ENCODE measurements at regions not wholly inside any gene's neighbourhood (a gene's known extent, or its start where the extent isn't known, plus 50 kb on each side); places are given as distances from the start of the nearest gene placed in this dataset.

- no peak for DNase-seq (ENCODE audit: low read depth in 2 of 2)
These were observed 417.2 kb downstream of the TTLL7 start for GRCh38 chr1:83581747-83582146.

- no peak for DNase-seq (ENCODE audit: low read depth in 2 of 2)
These were observed 424.1 kb downstream of the TTLL7 start for GRCh38 chr1:83574791-83575190.

GRCh38 chr1:83573776-83574175, 425.2 kb downstream of the TTLL7 start:
- no peak for DNase-seq (ENCODE audit: low read depth in 2 of 2)

- no peak for DNase-seq (ENCODE audit: low read depth in 2 of 2)
These were observed 427.4 kb downstream of the TTLL7 start for GRCh38 chr1:83571536-83571935.

GRCh38 chr1:83561346-83561745, 437.6 kb downstream of the TTLL7 start:
- DNase-seq (ENCODE audit: low read depth in 2 of 2): no peak

- DNase-seq (ENCODE audit: low read depth in 2 of 2): no peak
These were observed 439.6 kb downstream of the TTLL7 start for GRCh38 chr1:83559129-83559840.

GRCh38 chr1:83555871-83556270, 443.1 kb downstream of the TTLL7 start:
- DNase-seq (ENCODE audit: low read depth in 2 of 2): no peak

- DNase-seq (ENCODE audit: low read depth in 2 of 2): no peak
These were observed 444.8 kb downstream of the TTLL7 start for GRCh38 chr1:83554174-83554573.

GRCh38 chr1:83552820-83553219, 446.1 kb downstream of the TTLL7 start:
- DNase-seq (ENCODE audit: low read depth in 2 of 2): no peak

- DNase-seq (ENCODE audit: low read depth in 2 of 2): no peak
These were observed 450.6 kb downstream of the TTLL7 start for GRCh38 chr1:83548311-83548710.

GRCh38 chr1:83547901-83548300, 451.0 kb downstream of the TTLL7 start:
- DNase-seq (ENCODE audit: low read depth in 2 of 2): no peak

- DNase-seq (ENCODE audit: low read depth in 2 of 2): no peak
These were observed 452.1 kb downstream of the TTLL7 start for GRCh38 chr1:83546874-83547273.

GRCh38 chr1:83545066-83545862, 453.7 kb downstream of the TTLL7 start:
- no peak for DNase-seq (ENCODE audit: low read depth in 2 of 2)

GRCh38 chr1:83543222-83543973, 455.5 kb downstream of the TTLL7 start:
- DNase-seq (ENCODE audit: low read depth in 2 of 2): no peak

- no peak for DNase-seq (ENCODE audit: low read depth in 2 of 2)
These were observed 467.2 kb downstream of the TTLL7 start for GRCh38 chr1:83531521-83532309.

- DNase-seq (ENCODE audit: low read depth in 2 of 2): no peak
These were observed 468.4 kb downstream of the TTLL7 start for GRCh38 chr1:83530506-83530905.

- DNase-seq (ENCODE audit: low read depth in 2 of 2): no peak
These were observed 470.9 kb downstream of the TTLL7 start for GRCh38 chr1:83527987-83528386.

GRCh38 chr1:83520797-83521196, 478.1 kb downstream of the TTLL7 start:
- no peak for DNase-seq (ENCODE audit: low read depth in 2 of 2)

GRCh38 chr1:83516369-83516768, 482.6 kb downstream of the TTLL7 start:
- no peak for DNase-seq (ENCODE audit: low read depth in 2 of 2)

- no peak for DNase-seq (ENCODE audit: low read depth in 2 of 2)
These were observed 483.3 kb downstream of the TTLL7 start for GRCh38 chr1:83515578-83516154.
